ENCODE measurements at regions not wholly inside any gene's neighbourhood (a gene's known extent, or its start where the extent isn't known, plus 50 kb on each side); places are given as distances from the start of the nearest gene placed in this dataset.

DNA sequence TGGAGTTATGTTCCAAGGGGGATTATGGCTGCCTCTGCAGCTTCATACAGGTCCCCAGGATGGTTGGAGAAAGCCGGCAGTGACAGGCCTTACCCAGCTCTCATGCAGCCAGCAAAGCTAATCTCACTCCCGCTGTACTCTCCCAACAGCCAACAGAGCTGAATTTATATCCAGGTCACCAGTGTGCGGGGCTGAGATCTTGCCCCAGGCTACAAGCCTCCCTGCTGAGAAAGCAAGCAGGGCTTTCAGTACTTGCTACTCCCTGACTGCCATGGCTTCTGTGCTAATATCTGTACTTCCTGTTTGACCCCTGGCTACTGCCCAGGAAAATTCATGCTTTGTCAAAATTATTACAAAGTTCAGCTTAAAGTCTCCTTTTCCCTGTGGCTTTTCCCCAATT is 92.9 kb downstream of the ATP23 start:
- Histone ChIP-seq H3K36me3 (replicated peaks in 1 of 2; ENCODE audit: control extremely low read depth in 1 of 2, control insufficient read depth in 1 of 2, extremely low read depth in 1 of 2, insufficient read depth in 2 of 2, low read length in 1 of 2) (no peaks in the 10 kb centered on the region), H3K9me3 (ENCODE audit: control extremely low read depth in 1 of 3, control insufficient read depth in 2 of 3, insufficient read depth in 1 of 3, low read length in 2 of 3) (peaks cover 3 to 21% (median 15%) of the 10 kb centered on the region in 3 donors), H3K27me3 (replicated peaks in 1 of 4; ENCODE audit: control extremely low read depth in 1 of 4, control insufficient read depth in 3 of 4, insufficient read depth in 4 of 4, low read length in 3 of 4) (no peaks in the 10 kb centered on the region), H4K20me1 (ENCODE audit: control insufficient read depth, insufficient read depth, low read length, poor library complexity, severe bottlenecking) (no peaks in the 10 kb centered on the region), H2AFZ (ENCODE audit: insufficient read depth, low read depth, low read length, poor library complexity, severe bottlenecking) (no peak overlapping the region), H3K4me2 (replicated peaks; ENCODE audit: low read depth, low read length, poor library complexity, severe bottlenecking) (no peak overlapping the region), H3K27ac (ENCODE audit: low read length in 2 of 2) (no peak overlapping the region), H3K4me1 (ENCODE audit: control insufficient read depth in 2 of 2, insufficient read depth in 2 of 2, low read length in 2 of 2) (no peaks in the 10 kb centered on the region), H3K79me2 (ENCODE audit: control insufficient read depth, insufficient read depth, low read length) (no peaks in the 10 kb centered on the region), H3K9ac (ENCODE audit: low read length) (no peak overlapping the region), H3K4me3 (ENCODE audit: control extremely low read depth in 1 of 5, extremely low read depth in 1 of 5, insufficient read depth in 1 of 5, low read depth in 2 of 5, low read length in 4 of 5) (no peak overlapping the region)
- no peak overlapping the region for H3K4me3 Mint-ChIP-seq
- peaks cover 20% of the 10 kb centered on the region for H3K9me3 Mint-ChIP-seq (ENCODE audit: insufficient read depth)
- ATAC-seq (ENCODE audit: low read depth) (no peak), DNase-seq (no peak)
- TF ChIP-seq EZH2 (IDR thresholded peaks at IDR 0.05; ENCODE audit: borderline replicate concordance, insufficient read depth, low read depth, low read length, poor library complexity, severe bottlenecking) (no peak), CTCF (IDR thresholded peaks at IDR 0.05) (no peak)
- peaks cover 10% of the 10 kb centered on the region for H3K27me3 Mint-ChIP-seq
- H3K4me1 Mint-ChIP-seq = no peaks in the 10 kb centered on the region
- ChIA-PET CTCF (no interaction called here), POLR2A (no interaction called here)
- intact Hi-C loops (cut with micrococcal nuclease) = no loop called here
- WGBS (ENCODE audit: insufficient coverage) = 96% methylated on average over 3 of the region's 3 CpGs
- H3K27ac Mint-ChIP-seq = no peak overlapping the region

DNA sequence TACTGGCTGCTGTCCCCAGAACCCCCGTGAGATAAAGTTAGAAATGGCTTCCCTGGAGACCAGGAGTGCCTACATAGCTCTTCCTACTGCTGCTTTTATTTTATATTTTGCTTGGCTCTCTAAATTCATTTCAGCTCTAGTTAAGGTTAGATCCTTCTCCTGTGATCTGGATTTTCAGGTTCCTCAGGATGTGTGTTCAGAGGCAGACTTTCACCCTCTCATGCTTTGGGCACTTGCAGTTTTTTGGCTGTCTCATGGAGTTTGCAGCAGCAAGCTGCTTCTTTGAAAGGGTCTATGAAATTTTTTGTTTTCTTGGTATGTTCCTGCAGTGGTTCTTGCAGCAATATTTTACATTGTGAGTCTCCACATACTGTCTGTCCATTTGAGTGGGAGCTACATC is 93.3 kb downstream of the ATP23 start:
- DNase-seq = no peak
- H3K4me1 ChIP-seq (ENCODE audit: control insufficient read depth in 2 of 2, insufficient read depth in 2 of 2, low read length in 2 of 2) = no peaks in the 10 kb centered on the region
- no peaks in the 10 kb centered on the region for H3K36me3 ChIP-seq (replicated peaks in 1 of 2; ENCODE audit: control extremely low read depth in 1 of 2, control insufficient read depth in 1 of 2, extremely low read depth in 1 of 2, insufficient read depth in 2 of 2, low read length in 1 of 2)
- TF ChIP-seq CTCF (IDR thresholded peaks at IDR 0.05) (no peak), EZH2 (IDR thresholded peaks at IDR 0.05; ENCODE audit: borderline replicate concordance, insufficient read depth, low read depth, low read length, poor library complexity, severe bottlenecking) (no peak)
- no peak overlapping the region for H3K9ac ChIP-seq (ENCODE audit: low read length)
- H3K9me3 Mint-ChIP-seq (ENCODE audit: insufficient read depth) = peaks cover 20% of the 10 kb centered on the region
- 20% methylated on average over 1 of the region's 1 CpG for WGBS (ENCODE audit: insufficient coverage)
- no peaks in the 10 kb centered on the region for H4K20me1 ChIP-seq (ENCODE audit: control insufficient read depth, insufficient read depth, low read length, poor library complexity, severe bottlenecking)
- H3K9me3 ChIP-seq (ENCODE audit: control extremely low read depth in 1 of 3, control insufficient read depth in 2 of 3, insufficient read depth in 1 of 3, low read length in 2 of 3) = peaks cover 2 to 21% (median 15%) of the 10 kb centered on the region in 3 donors
- H3K27me3 ChIP-seq (replicated peaks in 1 of 4; ENCODE audit: control extremely low read depth in 1 of 4, control insufficient read depth in 3 of 4, insufficient read depth in 4 of 4, low read length in 3 of 4) = no peaks in the 10 kb centered on the region
- no peak overlapping the region for H3K27ac Mint-ChIP-seq
- ChIA-PET CTCF (no interaction called here), POLR2A (no interaction called here)
- no peak overlapping the region for H2AFZ ChIP-seq (ENCODE audit: insufficient read depth, low read depth, low read length, poor library complexity, severe bottlenecking)
- ATAC-seq (ENCODE audit: low read depth) = no peak
- H3K4me1 Mint-ChIP-seq = no peaks in the 10 kb centered on the region
- peaks cover 9% of the 10 kb centered on the region for H3K27me3 Mint-ChIP-seq
- no peak overlapping the region for H3K4me3 Mint-ChIP-seq
- H3K4me2 ChIP-seq (replicated peaks; ENCODE audit: low read depth, low read length, poor library complexity, severe bottlenecking) = no peak overlapping the region
- no peaks in the 10 kb centered on the region for H3K79me2 ChIP-seq (ENCODE audit: control insufficient read depth, insufficient read depth, low read length)
- H3K4me3 ChIP-seq (ENCODE audit: control extremely low read depth in 1 of 5, extremely low read depth in 1 of 5, insufficient read depth in 1 of 5, low read depth in 2 of 5, low read length in 4 of 5) = no peak overlapping the region
- no peak overlapping the region for H3K27ac ChIP-seq (ENCODE audit: low read length in 2 of 2)
- intact Hi-C loops (cut with micrococcal nuclease) = no loop called here

All from B cell (primary cell).